ENCODE measurements at regions not wholly inside any gene's neighbourhood (a gene's known extent, or its start where the extent isn't known, plus 50 kb on each side); places are given as distances from the start of the nearest gene placed in this dataset.

DNA sequence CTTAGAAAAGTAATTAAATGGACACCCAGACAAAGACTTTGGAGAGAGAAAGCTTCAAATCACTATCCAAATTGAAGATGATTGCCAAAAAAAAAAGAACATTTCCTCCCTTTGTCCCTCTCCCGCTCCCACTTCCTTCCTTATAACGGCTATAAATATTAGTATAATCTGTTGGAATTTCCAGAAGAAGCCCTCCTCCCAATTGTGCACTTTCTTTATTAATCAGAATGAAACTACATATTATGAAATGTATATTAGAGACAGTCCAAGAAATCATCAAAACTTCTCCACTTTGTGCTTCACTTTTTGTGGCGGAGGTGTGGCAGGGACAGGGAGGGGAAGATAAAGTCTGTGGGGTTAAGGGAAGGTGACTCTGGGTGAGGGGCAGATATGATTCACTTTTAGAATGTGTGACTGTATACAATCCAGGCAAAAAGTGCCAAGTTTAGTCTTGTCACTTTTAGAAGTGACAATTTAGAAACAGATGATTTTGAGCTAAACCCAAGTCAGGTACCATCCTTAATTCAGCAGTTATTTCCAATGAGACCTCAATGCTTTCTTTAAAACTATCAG is 195.0 kb upstream of the MARCKS start:
- TF ChIP-seq, protein P1, sequence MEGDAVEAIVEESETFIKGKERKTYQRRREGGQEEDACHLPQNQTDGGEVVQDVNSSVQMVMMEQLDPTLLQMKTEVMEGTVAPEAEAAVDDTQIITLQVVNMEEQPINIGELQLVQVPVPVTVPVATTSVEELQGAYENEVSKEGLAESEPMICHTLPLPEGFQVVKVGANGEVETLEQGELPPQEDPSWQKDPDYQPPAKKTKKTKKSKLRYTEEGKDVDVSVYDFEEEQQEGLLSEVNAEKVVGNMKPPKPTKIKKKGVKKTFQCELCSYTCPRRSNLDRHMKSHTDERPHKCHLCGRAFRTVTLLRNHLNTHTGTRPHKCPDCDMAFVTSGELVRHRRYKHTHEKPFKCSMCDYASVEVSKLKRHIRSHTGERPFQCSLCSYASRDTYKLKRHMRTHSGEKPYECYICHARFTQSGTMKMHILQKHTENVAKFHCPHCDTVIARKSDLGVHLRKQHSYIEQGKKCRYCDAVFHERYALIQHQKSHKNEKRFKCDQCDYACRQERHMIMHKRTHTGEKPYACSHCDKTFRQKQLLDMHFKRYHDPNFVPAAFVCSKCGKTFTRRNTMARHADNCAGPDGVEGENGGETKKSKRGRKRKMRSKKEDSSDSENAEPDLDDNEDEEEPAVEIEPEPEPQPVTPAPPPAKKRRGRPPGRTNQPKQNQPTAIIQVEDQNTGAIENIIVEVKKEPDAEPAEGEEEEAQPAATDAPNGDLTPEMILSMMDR (IDR thresholded peaks at IDR 0.05; ENCODE audit: control insufficient read depth, extremely low read depth, insufficient read depth): no peak
- no peak for DNase-seq (ENCODE audit: low read depth)
- no peak overlapping the region for H3K4me3 ChIP-seq (ENCODE audit: low read depth, low read length)

DNA sequence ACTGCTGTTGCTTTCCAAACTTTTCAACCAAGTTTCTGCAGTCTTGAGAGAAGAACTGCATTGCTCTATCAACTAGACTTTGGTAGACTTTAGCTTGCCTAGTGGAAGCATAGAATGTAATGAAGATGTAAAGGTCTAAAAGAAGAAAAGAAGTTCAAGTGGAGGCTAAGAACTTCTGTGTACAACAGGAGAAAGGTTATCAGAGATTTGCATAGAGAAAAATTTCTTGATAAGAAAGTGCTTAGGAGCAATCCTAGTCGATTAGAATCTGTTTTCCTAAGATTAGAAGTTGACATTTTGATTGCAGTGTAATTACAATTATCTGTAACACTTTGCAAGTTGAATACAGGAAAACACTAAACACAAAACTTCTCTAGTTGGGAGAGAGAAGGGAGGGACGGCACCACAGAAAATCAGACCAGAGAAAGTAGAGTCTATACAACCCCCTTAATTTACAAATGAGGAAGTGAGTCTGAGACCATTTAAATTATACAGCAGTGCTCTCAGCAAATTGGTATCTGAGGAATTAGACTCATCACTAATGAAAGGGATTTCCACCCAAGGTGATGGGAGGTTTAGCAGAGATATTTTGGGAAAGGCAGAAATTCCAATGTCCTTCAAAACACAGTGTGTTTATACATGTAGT is 194.3 kb upstream of the MARCKS start:
- H3K4me3 ChIP-seq (ENCODE audit: low read depth, low read length): no peak overlapping the region
- TF ChIP-seq, protein P1 (IDR thresholded peaks at IDR 0.05; ENCODE audit: control insufficient read depth, extremely low read depth, insufficient read depth): no peak
- no peak for DNase-seq (ENCODE audit: low read depth)

DNA sequence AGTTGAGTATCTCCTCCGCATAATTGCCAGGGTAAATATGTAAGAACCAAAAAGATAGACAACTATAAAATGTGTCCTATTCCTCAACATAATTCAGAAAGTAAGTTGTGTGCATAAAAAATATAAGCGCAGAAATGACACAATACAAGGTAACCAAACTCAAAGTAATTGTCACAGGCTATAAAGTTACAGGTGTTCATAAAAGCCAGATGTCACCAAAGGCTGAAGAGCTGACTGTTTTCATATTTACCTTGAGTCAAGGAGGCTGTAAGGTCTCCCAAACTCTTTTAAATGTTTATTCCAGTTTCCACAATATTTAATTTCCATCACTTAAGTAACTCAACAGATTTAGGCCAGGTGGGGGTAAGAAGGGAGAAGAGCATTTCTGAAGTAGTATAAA is 192.2 kb upstream of the MARCKS start:
- no peak for DNase-seq (ENCODE audit: low read depth)
- TF ChIP-seq, protein P1 (IDR thresholded peaks at IDR 0.05; ENCODE audit: control insufficient read depth, extremely low read depth, insufficient read depth): no peak
- H3K4me3 ChIP-seq (ENCODE audit: low read depth, low read length): no peak overlapping the region

DNA sequence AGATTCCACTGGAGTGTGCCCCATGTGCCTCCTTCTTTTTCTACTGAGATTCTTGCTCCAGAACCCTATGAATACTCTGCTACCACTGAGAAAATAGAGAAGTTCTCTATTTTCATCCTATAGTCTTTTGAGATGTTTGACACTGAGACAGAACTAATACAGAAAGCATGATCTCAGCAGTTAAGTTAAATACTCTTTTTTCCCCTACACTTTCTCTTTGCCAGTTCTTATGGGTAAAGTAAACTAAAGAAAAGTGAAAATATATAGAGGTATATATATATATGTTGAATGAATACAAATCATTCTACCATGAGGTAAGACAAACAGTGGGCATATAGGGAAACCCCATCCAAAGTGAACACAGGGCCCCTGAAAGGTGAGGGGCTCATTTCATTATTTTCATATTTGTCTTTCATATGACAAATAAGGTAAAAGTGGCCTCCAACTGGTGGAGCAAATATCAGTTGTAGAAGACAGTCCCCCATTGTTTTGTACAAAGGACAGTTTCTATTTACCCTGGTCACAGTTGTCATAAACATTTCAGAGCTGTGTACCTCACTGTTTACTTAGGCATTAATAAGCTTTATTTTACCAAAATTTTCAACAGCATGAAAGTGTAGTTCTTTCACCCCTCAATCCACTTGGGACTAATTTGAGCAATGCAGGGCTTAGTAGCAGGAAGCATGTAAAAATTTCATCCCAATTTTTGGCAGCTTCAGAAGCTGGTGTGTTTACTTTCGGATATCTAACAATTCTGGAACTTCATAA is 188.3 kb upstream of the MARCKS start:
- TF ChIP-seq, protein P1 (IDR thresholded peaks at IDR 0.05; ENCODE audit: control insufficient read depth, extremely low read depth, insufficient read depth): no peak
- peak; percentile 39 for DNase-seq (ENCODE audit: low read depth)
- no peak overlapping the region for H3K4me3 ChIP-seq (ENCODE audit: low read depth, low read length)

DNA sequence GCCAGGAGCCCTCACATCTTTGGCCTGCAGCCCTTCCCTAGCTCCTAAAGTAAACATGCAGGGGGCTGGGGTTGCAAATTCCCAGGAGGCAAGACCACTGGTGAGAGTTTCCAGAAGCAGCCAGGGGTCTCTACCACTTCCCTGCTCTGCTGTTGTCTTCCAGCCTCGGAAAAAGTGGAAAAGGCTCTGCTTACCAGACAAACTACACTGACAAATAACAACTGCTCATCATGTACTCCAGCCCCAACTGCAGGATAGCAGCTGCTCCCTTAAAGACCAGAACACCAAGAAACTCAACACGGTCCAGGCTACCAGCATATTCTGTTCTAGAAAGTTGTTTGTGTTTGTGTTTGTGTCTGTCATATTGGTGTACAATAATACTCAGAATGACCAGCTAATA is 187.5 kb upstream of the MARCKS start:
- no peak for DNase-seq (ENCODE audit: low read depth)
- no peak overlapping the region for H3K4me3 ChIP-seq (ENCODE audit: low read depth, low read length)
- TF ChIP-seq, protein P1 (IDR thresholded peaks at IDR 0.05; ENCODE audit: control insufficient read depth, extremely low read depth, insufficient read depth): no peak

DNA sequence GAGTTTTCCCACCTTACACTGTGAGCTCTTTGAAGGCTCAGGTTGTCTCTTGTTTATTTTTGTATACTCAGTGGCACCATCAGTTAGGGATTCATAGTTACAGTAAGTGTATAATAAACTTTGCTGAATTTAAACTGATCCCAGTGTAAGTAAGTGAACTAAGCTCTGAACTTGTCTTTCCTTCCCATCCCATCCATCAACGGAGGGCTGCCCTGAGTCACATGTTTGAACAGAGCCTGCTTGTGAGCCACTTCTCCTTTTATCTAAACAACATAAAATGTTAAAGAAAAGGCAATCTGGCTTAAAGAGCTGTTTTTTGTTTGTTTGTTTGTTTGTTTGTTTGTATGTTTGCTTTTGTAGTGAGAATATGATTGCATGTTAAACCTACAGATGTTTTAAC is 185.7 kb upstream of the MARCKS start:
- TF ChIP-seq, protein P1 (IDR thresholded peaks at IDR 0.05; ENCODE audit: control insufficient read depth, extremely low read depth, insufficient read depth): no peak
- no peak overlapping the region for H3K4me3 ChIP-seq (ENCODE audit: low read depth, low read length)
- no peak for DNase-seq (ENCODE audit: low read depth)
